ENCODE measurements at regions not wholly inside any gene's neighbourhood (a gene's known extent, or its start where the extent isn't known, plus 50 kb on each side); places are given as distances from the start of the nearest gene placed in this dataset.

GRCh38 chr2:64349131-64349530, 104.8 kb upstream of the LGALSL start:
- Histone ChIP-seq H3K36me3 (no peaks in the 10 kb centered on the region), H3K27me3 (no peaks in the 10 kb centered on the region), H3K27ac (no peak overlapping the region), H3K9me3 (peaks cover 0 to 9% (median 0%) of the 10 kb centered on the region in 3 donors), H3K4me1 (no peaks in the 10 kb centered on the region), H3K4me3 (no peak overlapping the region)
- ATAC-seq = no peak
- TF ChIP-seq POLR2AphosphoS5 (IDR thresholded peaks at IDR 0.05) = no peak
- no peak for TF ChIP-seq CTCF (IDR thresholded peaks at IDR 0.05)
- TF ChIP-seq EP300 (IDR thresholded peaks at IDR 0.05) = no peak
- no peak for TF ChIP-seq POLR2A (IDR thresholded peaks at IDR 0.05)
- 55 to 73% methylated on average over 2 of the region's 2 CpGs for WGBS, 2 donors (ENCODE audit: low coverage in 1 of 2)

- peaks cover 0 to 9% (median 0%) of the 10 kb centered on the region in 3 donors for H3K9me3 ChIP-seq
- no peaks in the 10 kb centered on the region for H3K36me3 ChIP-seq
- WGBS, 2 donors (ENCODE audit: low coverage in 1 of 2) = 65 to 77% methylated on average over 2 of the region's 2 CpGs
- H3K27ac ChIP-seq = no peak overlapping the region
- H3K27me3 ChIP-seq = no peaks in the 10 kb centered on the region
- no peak for ATAC-seq
- no peak for TF ChIP-seq CTCF (IDR thresholded peaks at IDR 0.05)
- H3K4me1 ChIP-seq = no peaks in the 10 kb centered on the region
- H3K4me3 ChIP-seq = no peak overlapping the region
Measured at GRCh38 chr2:64350996-64351395, 103.0 kb upstream of the LGALSL start.

GRCh38 chr2:64352292-64352691, 101.7 kb upstream of the LGALSL start:
- no peak overlapping the region for H3K4me3 ChIP-seq
- no peaks in the 10 kb centered on the region for H3K36me3 ChIP-seq
- H3K27me3 ChIP-seq = no peaks in the 10 kb centered on the region
- peaks cover 0 to 9% (median 0%) of the 10 kb centered on the region in 3 donors for H3K9me3 ChIP-seq
- H3K4me1 ChIP-seq = no peaks in the 10 kb centered on the region
- no peak for ATAC-seq
- no CpG with 5 or more reads among the region's 1 CpG for WGBS, 2 donors (ENCODE audit: low coverage in 1 of 2)
- no peak overlapping the region for H3K27ac ChIP-seq
- no peak for TF ChIP-seq POLR2AphosphoS5 (IDR thresholded peaks at IDR 0.05)
- no peak for TF ChIP-seq POLR2A (IDR thresholded peaks at IDR 0.05)
- TF ChIP-seq EP300 (IDR thresholded peaks at IDR 0.05) = no peak
- no peak for TF ChIP-seq CTCF (IDR thresholded peaks at IDR 0.05)

- H3K27ac ChIP-seq = no peak overlapping the region
- peaks cover 0 to 9% (median 0%) of the 10 kb centered on the region in 3 donors for H3K9me3 ChIP-seq
- WGBS, 2 donors (ENCODE audit: low coverage in 1 of 2) = 54 to 74% methylated on average over 7 to 9 of the region's 11 CpGs
- no peaks in the 10 kb centered on the region for H3K36me3 ChIP-seq
- no peak overlapping the region for H3K4me3 ChIP-seq
- peaks cover 0 to 7% (median 4%) of the 10 kb centered on the region in 3 donors for H3K4me1 ChIP-seq
- ATAC-seq = no peak
- TF ChIP-seq EP300 (IDR thresholded peaks at IDR 0.05) = no peak
- no peak for TF ChIP-seq POLR2A (IDR thresholded peaks at IDR 0.05)
- TF ChIP-seq CTCF (IDR thresholded peaks at IDR 0.05) = no peak
- no peak for TF ChIP-seq POLR2AphosphoS5 (IDR thresholded peaks at IDR 0.05)
- H3K27me3 ChIP-seq = no peaks in the 10 kb centered on the region
Measured at GRCh38 chr2:64354857-64355680, 98.9 kb upstream of the LGALSL start.

- Histone ChIP-seq H3K27me3 (no peaks in the 10 kb centered on the region), H3K4me3 (no peak overlapping the region), H3K4me1 (peaks cover 0 to 13% (median 8%) of the 10 kb centered on the region in 3 donors), H3K36me3 (no peaks in the 10 kb centered on the region), H3K27ac (no peak overlapping the region), H3K9me3 (peaks cover 0 to 9% (median 0%) of the 10 kb centered on the region in 3 donors)
- TF ChIP-seq POLR2AphosphoS5 (IDR thresholded peaks at IDR 0.05) (no peak), EP300 (IDR thresholded peaks at IDR 0.05) (no peak), CTCF (IDR thresholded peaks at IDR 0.05) (no peak), POLR2A (IDR thresholded peaks at IDR 0.05) (no peak)
- no peak for ATAC-seq
- 82% methylated on average over 2 of the region's 2 CpGs; no CpG with 5 or more reads in 1 of the 2 donors for WGBS, 2 donors (ENCODE audit: low coverage in 1 of 2)
Measured at GRCh38 chr2:64356906-64357305, 97.1 kb upstream of the LGALSL start.

Data from gastroesophageal sphincter (tissue), 4 donors.